Prostate gland (tissue), 2 donors: ENCODE measurements at regions not wholly inside any gene's neighbourhood (a gene's known extent, or its start where the extent isn't known, plus 50 kb on each side); places are given as distances from the start of the nearest gene placed in this dataset.

Source experiments
- DNase-seq: peaks from one replicate; pipeline ENCODE4 v3.0.0-alpha.2; 2019; ENCODE audit warnings: low spot score
- H3K27ac ChIP-seq, 2 donors: fragments of 200-600 bp; sonication (generic); 2 replicates each; pipeline ENCODE4 v1.5.1; 2017 to 2019
- H3K27me3 ChIP-seq: fragments of 200-600 bp; sonication (generic); replicated peaks from 2 replicates; pipeline ENCODE4 v1.5.1; 2019; ENCODE audit not compliant: insufficient read depth
- H3K36me3 ChIP-seq, 2 donors: fragments of 200-600 bp; sonication (generic); 1 replicate in 1 of 2; 2 replicates in 1 of 2; pipeline versions ENCODE4 v1.5.1 to v1.8.1; 2017 to 2019
- H3K4me1 ChIP-seq: fragments of 200-600 bp; sonication (generic); replicated peaks from 2 replicates; pipeline ENCODE4 v1.5.1; 2019
- H3K4me3 ChIP-seq, 2 donors: fragments of 200-600 bp; sonication (generic); 2 replicates each; pipeline ENCODE4 v1.5.1; 2017 to 2019
- H3K9me3 ChIP-seq: fragments of 200-600 bp; sonication (generic); 2 replicates; pipeline ENCODE4 v1.5.1; 2017
- POLR2A ChIP-seq: fragments of 450-650 bp; IDR thresholded peaks from one replicate; pipeline ENCODE4 v1.6.1; 2016; ENCODE audit warnings: antibody characterized with exemption, mild to moderate bottlenecking
- POLR2AphosphoS5 ChIP-seq: sonication (generic); formaldehyde crosslinking; IDR thresholded peaks from one replicate; pipeline ENCODE4 v1.6.1; 2017; ENCODE audit warnings: antibody characterized with exemption
- WGBS: methylation state at CpG from one replicate; pipeline ENCODE4 v1.1.5; 2018; 5-methylcytosine and 5-hydroxymethylcytosine counted together
- intact Hi-C: fragments of 100-400 bp; cut with DNase I; formaldehyde crosslinking; loops from one replicate; pipeline ENCODE4 v1.14.2; 2022
- TF ChIP-seq, protein P1 (sequence below), 4 experiments: fragments of 200-600 bp in 2 of 4; fragments of 450-650 bp in 2 of 4; sonication (generic) in 2 of 4; IDR thresholded peaks; 1 replicate in 3 of 4; 2 replicates in 1 of 4; pipeline ENCODE4 v1.5.1; 2016 to 2019; ENCODE audit warnings: antibody characterized with exemption in 4 of 4, mild to moderate bottlenecking in 2 of 4, moderate library complexity in 2 of 4

DNA sequence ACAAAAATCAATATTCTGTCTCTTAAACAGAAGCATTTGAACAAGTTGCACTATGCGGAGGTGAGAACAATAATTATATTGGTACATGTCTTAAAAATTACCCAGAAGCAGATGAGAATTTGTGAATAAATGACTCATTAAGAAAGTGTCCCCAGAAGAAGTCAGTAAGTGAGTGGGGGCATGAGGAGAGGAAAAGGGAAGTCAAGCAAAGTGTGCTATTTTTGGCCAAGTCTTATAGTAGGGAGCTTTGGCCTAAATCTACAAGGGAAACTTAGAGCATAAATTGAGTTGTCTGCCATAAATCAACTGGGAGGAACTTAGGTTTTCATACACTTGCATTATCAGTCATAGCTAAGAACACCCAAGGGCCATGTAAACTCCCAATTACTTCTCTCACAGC lies 86.9 kb upstream of the SATB1 start:
- Histone ChIP-seq H3K9me3 (no peaks in the 10 kb centered on the region), H3K27me3 (no peaks in the 10 kb centered on the region), H3K4me3 (no peak overlapping the region), H3K27ac (no peak overlapping the region), H3K36me3 (no peaks in the 10 kb centered on the region), H3K4me1 (no peaks in the 10 kb centered on the region)
- intact Hi-C loops, result no loop called here
- TF ChIP-seq POLR2AphosphoS5 (no peak), POLR2A (no peak)
- TF ChIP-seq, protein P1, sequence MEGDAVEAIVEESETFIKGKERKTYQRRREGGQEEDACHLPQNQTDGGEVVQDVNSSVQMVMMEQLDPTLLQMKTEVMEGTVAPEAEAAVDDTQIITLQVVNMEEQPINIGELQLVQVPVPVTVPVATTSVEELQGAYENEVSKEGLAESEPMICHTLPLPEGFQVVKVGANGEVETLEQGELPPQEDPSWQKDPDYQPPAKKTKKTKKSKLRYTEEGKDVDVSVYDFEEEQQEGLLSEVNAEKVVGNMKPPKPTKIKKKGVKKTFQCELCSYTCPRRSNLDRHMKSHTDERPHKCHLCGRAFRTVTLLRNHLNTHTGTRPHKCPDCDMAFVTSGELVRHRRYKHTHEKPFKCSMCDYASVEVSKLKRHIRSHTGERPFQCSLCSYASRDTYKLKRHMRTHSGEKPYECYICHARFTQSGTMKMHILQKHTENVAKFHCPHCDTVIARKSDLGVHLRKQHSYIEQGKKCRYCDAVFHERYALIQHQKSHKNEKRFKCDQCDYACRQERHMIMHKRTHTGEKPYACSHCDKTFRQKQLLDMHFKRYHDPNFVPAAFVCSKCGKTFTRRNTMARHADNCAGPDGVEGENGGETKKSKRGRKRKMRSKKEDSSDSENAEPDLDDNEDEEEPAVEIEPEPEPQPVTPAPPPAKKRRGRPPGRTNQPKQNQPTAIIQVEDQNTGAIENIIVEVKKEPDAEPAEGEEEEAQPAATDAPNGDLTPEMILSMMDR (IDR thresholded peaks at IDR 0.05), result no peak
- no peak for DNase-seq
- WGBS, result 93% methylated on average over 1 of the region's 1 CpG

GRCh38 chr3:18510947-18511346 lies 85.8 kb upstream of the SATB1 start:
- Histone ChIP-seq H3K4me1 (no peaks in the 10 kb centered on the region), H3K27me3 (no peaks in the 10 kb centered on the region), H3K9me3 (no peaks in the 10 kb centered on the region), H3K4me3 (no peak overlapping the region), H3K27ac (no peak overlapping the region), H3K36me3 (no peaks in the 10 kb centered on the region)
- intact Hi-C loops, result no loop called here
- TF ChIP-seq POLR2A (no peak), POLR2AphosphoS5 (no peak)
- TF ChIP-seq, protein P1 (IDR thresholded peaks at IDR 0.05), result no peak
- DNase-seq, result no peak
- 93% methylated on average over 3 of the region's 3 CpGs for whole genome bisulfite sequencing

DNA sequence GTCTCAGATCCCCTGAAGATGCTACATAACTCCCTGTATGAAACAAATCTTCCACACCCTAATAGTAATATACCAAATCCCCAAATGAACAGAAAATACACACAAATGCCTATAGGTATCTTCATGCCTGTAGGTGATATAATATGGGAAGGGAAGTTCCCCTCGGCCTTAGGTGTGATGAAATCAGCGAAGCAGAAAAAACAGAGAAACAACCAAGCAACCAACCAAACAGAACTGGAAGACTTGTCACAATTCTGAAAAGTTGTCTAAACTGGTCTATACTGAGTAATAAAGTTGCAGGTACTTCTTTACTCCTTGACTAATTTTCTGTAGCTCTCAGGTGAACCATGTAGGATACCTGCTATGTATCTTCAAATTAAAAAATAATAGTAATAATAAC lies 82.2 kb upstream of the SATB1 start:
- Histone ChIP-seq H3K27me3 (no peaks in the 10 kb centered on the region), H3K36me3 (no peaks in the 10 kb centered on the region), H3K9me3 (no peaks in the 10 kb centered on the region), H3K4me3 (no peak overlapping the region), H3K27ac (no peak overlapping the region), H3K4me1 (no peaks in the 10 kb centered on the region)
- WGBS, result 88% methylated on average over 2 of the region's 2 CpGs
- no peak for DNase-seq
- intact Hi-C loops, result no loop called here
- TF ChIP-seq, protein P1 (IDR thresholded peaks at IDR 0.05), result no peak
- TF ChIP-seq POLR2AphosphoS5, result no peak
- TF ChIP-seq POLR2A, result no peak

DNA sequence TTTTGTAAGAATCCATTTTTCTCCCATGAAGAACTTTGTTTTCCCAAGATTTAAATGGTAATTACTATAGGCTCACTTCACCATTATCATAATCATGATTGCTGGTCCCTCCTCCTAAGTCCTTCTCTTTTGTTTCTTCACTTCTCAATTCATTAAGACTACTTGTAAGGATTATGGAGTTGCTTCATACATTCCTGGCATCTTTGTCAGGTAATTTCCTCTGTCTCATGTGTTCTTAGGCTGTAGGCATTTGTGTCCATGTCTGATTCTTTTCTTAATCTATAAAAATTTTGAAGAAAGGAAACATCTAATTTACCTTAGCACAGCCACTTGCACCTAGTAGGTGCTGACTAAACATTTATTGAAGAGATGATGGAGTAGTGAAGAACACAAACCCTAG lies 79.9 kb upstream of the SATB1 start:
- no peak for DNase-seq
- H3K27me3 ChIP-seq, result no peaks in the 10 kb centered on the region
- TF ChIP-seq, protein P1 (IDR thresholded peaks at IDR 0.05), result no peak
- no peak for TF ChIP-seq POLR2AphosphoS5
- TF ChIP-seq POLR2A, result no peak
- no peaks in the 10 kb centered on the region for H3K9me3 ChIP-seq
- no peak overlapping the region for H3K27ac ChIP-seq
- intact Hi-C loops, result no loop called here
- no peaks in the 10 kb centered on the region for H3K4me1 ChIP-seq
- no peaks in the 10 kb centered on the region for H3K36me3 ChIP-seq
- no peak overlapping the region for H3K4me3 ChIP-seq

DNA sequence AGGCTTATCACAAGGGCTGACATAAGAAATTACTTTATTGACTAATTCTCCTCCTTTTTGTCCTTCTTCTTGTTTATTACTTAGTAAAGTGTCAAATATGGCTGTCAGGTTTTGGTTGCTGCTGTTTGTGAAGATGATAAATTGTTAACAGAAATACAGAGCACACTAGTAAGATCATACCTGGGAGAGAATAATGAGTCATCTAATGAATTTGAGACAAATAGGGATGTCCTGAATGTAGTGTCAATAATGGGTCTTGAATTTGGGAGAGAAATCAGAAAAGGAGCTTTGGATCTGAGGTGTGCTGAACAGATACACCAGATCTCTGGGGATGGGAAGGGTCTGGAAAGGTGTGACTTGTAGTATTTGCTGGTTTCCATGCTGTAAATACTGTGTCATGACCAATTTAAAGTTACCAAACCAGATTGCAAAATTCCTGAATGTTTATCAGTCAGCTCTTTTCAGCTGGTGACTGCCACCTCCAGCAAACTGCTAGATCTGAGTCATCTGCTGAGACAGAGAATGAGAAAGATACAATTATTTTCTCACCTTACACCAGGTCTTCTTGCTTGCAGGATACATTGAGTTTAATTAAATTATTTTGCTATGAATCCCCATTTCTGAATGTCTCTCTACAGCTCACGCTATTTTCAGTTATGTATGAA lies 76.7 kb upstream of the SATB1 start:
- intact Hi-C loops, result no loop called here
- no peaks in the 10 kb centered on the region for H3K4me1 ChIP-seq
- H3K9me3 ChIP-seq, result no peaks in the 10 kb centered on the region
- no peaks in the 10 kb centered on the region for H3K27me3 ChIP-seq
- H3K4me3 ChIP-seq, result no peak overlapping the region
- H3K36me3 ChIP-seq, result no peaks in the 10 kb centered on the region
- no peak overlapping the region for H3K27ac ChIP-seq
- no peak for TF ChIP-seq POLR2A
- TF ChIP-seq, protein P1 (IDR thresholded peaks at IDR 0.05), result no peak
- TF ChIP-seq POLR2AphosphoS5, result no peak
- WGBS, result 87% methylated on average over 1 of the region's 1 CpG
- DNase-seq, result no peak
